ENCODE measurements at regions not wholly inside any gene's neighbourhood (a gene's known extent, or its start where the extent isn't known, plus 50 kb on each side); places are given as distances from the start of the nearest gene placed in this dataset.

DNA sequence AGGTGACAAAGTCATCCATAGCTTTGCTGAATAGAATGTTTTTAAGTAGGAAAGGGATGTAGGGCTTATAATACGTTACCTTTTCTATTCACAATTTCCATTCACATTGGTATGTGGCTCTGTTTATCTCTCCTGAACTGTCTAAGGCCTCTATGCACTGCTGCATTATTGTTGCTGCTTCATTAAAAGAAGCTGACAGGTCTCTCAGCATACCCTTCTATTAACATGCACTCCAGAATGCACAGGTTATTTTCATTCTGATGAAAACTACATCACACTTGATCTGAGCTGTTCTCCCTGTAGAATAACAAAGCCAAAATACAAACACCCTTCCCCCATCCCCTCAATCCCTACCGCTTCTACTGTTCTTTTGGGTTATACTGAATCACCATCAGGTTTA lies 399.3 kb downstream of the TBC1D32 start:
- Histone ChIP-seq H3K79me2 (ENCODE audit: control insufficient read depth in 1 of 2, insufficient read depth in 2 of 2, low read length in 2 of 2) (no peaks in the 10 kb centered on the region), H3K23me2 (ENCODE audit: low read depth, low read length) (no peaks in the 10 kb centered on the region)
- TF ChIP-seq ATF2 (IDR thresholded peaks at IDR 0.05; ENCODE audit: low read length) (no peak), CTCF (IDR thresholded peaks at IDR 0.05; ENCODE audit: control extremely low read depth in 1 of 3, insufficient read depth in 1 of 3, low read depth in 1 of 3, low read length in 3 of 3) (no peak), JUND (IDR thresholded peaks at IDR 0.05; ENCODE audit: low read length) (no peak), CTBP2 (IDR thresholded peaks at IDR 0.05; ENCODE audit: borderline replicate concordance, insufficient read depth, insufficient read length, low read length) (no peak), BACH1 (IDR thresholded peaks at IDR 0.05; ENCODE audit: low read length) (no peak), KDM4A (IDR thresholded peaks at IDR 0.05; ENCODE audit: low read depth, low read length, severe bottlenecking) (no peak), BRCA1 (IDR thresholded peaks at IDR 0.05; ENCODE audit: low read depth, low read length) (no peak), ZNF274 (IDR thresholded peaks at IDR 0.05; ENCODE audit: borderline replicate concordance, extremely low read depth, low read length) (no peak), TAF1 (IDR thresholded peaks at IDR 0.05; ENCODE audit: low read depth, low read length) (no peak), CHD2 (IDR thresholded peaks at IDR 0.05; ENCODE audit: low read length) (no peak), TCF12 (IDR thresholded peaks at IDR 0.05; ENCODE audit: low read depth, low read length) (no peak)

More for the DNA sequence above, 399.3 kb downstream of the TBC1D32 start:
- Histone ChIP-seq H2BK12ac (ENCODE audit: low read depth, low read length) (no peak overlapping the region), H3K36me3 (ENCODE audit: control insufficient read depth in 2 of 4, insufficient read depth in 4 of 4, low read length in 3 of 4) (no peaks in the 10 kb centered on the region), H3K4me1 (replicated peaks in 1 of 4; ENCODE audit: control insufficient read depth in 3 of 4, insufficient read depth in 4 of 4, low read length in 3 of 4) (peaks cover 0 to 14% (median 8%) of the 10 kb centered on the region in 4 experiments; a peak in 5 of 7 replicates), H2BK20ac (ENCODE audit: low read length) (no peak overlapping the region), H3K27me3 (replicated peaks in 1 of 4; ENCODE audit: control insufficient read depth in 3 of 4, extremely low read depth in 1 of 4, insufficient read depth in 3 of 4, low read length in 3 of 4) (peaks cover 0 to 3% (median 0%) of the 10 kb centered on the region in 4 experiments; a peak in 2 of 7 replicates), H3K4me3 (ENCODE audit: extremely low read depth in 1 of 4, insufficient read depth in 2 of 4, low read depth in 3 of 4, low read length in 4 of 4) (no peak overlapping the region), H3K4ac (replicated peaks; ENCODE audit: insufficient read length, low read depth, low read length) (no peak overlapping the region), H3K9ac (replicated peaks in 1 of 4; ENCODE audit: extremely low read depth in 1 of 4, low read depth in 3 of 4, low read length in 3 of 4) (no peak overlapping the region), H2BK120ac (replicated peaks; ENCODE audit: low read depth, low read length) (no peak overlapping the region), H4K5ac (ENCODE audit: insufficient read length, low read depth, low read length) (no peak overlapping the region), H3K56ac (replicated peaks; ENCODE audit: insufficient read length, low read depth, low read length) (no peak overlapping the region), H3K18ac (ENCODE audit: extremely low read depth, low read length) (no peak overlapping the region), H3K79me1 (ENCODE audit: low read depth, low read length) (no peaks in the 10 kb centered on the region), H4K20me1 (replicated peaks in 1 of 2; ENCODE audit: control insufficient read depth in 1 of 2, insufficient read depth in 2 of 2, low read length in 2 of 2) (no peaks in the 10 kb centered on the region), H2BK15ac (ENCODE audit: low read length) (no peak overlapping the region), H3K27ac (ENCODE audit: low read depth, low read length) (no peak overlapping the region), H2BK5ac (ENCODE audit: low read depth, low read length) (no peak overlapping the region), H3K4me2 (ENCODE audit: insufficient read depth in 1 of 2, low read depth in 2 of 2, low read length in 2 of 2) (peak overlapping the region in 1 of 2 experiments; percentile 36; a peak in 1 of 4 replicates), H4K8ac (ENCODE audit: extremely low read depth, insufficient read depth, low read length) (no peak overlapping the region), H3K14ac (ENCODE audit: insufficient read length) (no peak overlapping the region), H2AK5ac (ENCODE audit: low read depth, low read length) (no peak overlapping the region), H2AFZ (ENCODE audit: low read length) (no peak overlapping the region), H3K23ac (ENCODE audit: insufficient read length) (no peak overlapping the region), H3K9me3 (ENCODE audit: insufficient read depth in 2 of 2, low read depth in 1 of 2, low read length in 1 of 2) (no peaks in the 10 kb centered on the region), H4K91ac (replicated peaks; ENCODE audit: insufficient read length, low read length) (no peak overlapping the region)
- ChIA-PET CTCF (ENCODE audit: partially characterized antibody) (interaction anchor here (1.4 kb wide), 1 partner anchor 16 kb away, joined by 3 read pairs; no protein-coding TSS in a partner anchor), POLR2A (ENCODE audit: partially characterized antibody) (no interaction called here)
- WGBS, 2 experiments (ENCODE audit: extremely low coverage in 1 of 2, insufficient coverage in 1 of 2, insufficient read length in 1 of 2, insufficient replicate concordance in 2 of 2, low coverage in 1 of 2, low lambda C conversion rate in 2 of 2, missing lambda C conversion rate in 1 of 2), result 42% methylated on average over 2 of the region's 2 CpGs; no CpG with 5 or more reads in 1 of the 2 experiments
- FAIRE-seq (no peak), DNase-seq (ENCODE audit: low read depth in 1 of 2, low spot score in 2 of 2) (no peak)
